OCI-LY1 (cell line): ENCODE measurements at regions not wholly inside any gene's neighbourhood (a gene's known extent, or its start where the extent isn't known, plus 50 kb on each side); places are given as distances from the start of the nearest gene placed in this dataset.
A peak's percentile ranks its signal among the peaks of the same experiment; 100 is the strongest.
"Not testable (repeated sequence)": the region's sequence is repeated elsewhere in the genome, so short reads cannot be mapped to it uniquely, and the experiment has no call there.

Source experiments
- H2AFZ ChIP-seq: fragments of 200-600 bp; sonication (generic), shearing (Covaris generic); 2 replicates; pipeline ENCODE4 v1.6.0; 2014; ENCODE audit warnings: antibody characterized with exemption, mild to moderate bottlenecking, low read length
- H3F3A ChIP-seq: fragments of 200-600 bp; sonication (generic), shearing (Covaris generic); 2 replicates; pipeline ENCODE4 v1.6.0; 2014; ENCODE audit warnings: mild to moderate bottlenecking, antibody characterized with exemption, low read length, moderate library complexity; ENCODE audit not compliant: insufficient read depth
- H3K27ac ChIP-seq: fragments of 200-600 bp; sonication (generic); 2 replicates; pipeline ENCODE4 v1.5.1; 2014; ENCODE audit warnings: low read length, mixed run types, mild to moderate bottlenecking, low read depth; ENCODE audit not compliant: poor library complexity, severe bottlenecking
- H3K27me3 ChIP-seq: fragments of 200-600 bp; sonication (generic); 2 replicates; pipeline ENCODE4 v1.6.0; 2014; ENCODE audit warnings: antibody characterized with exemption, mild to moderate bottlenecking, low read length, moderate library complexity; ENCODE audit not compliant: insufficient read depth
- H3K36me3 ChIP-seq: fragments of 200-600 bp; sonication (generic); 2 replicates; pipeline ENCODE4 v1.6.1; 2014; ENCODE audit warnings: mild to moderate bottlenecking, antibody characterized with exemption, low read length, moderate library complexity, mixed read lengths; ENCODE audit not compliant: insufficient read depth
- H3K4me1 ChIP-seq: fragments of 200-600 bp; sonication (generic); 2 replicates; pipeline ENCODE4 v1.5.1; 2014; ENCODE audit warnings: mild to moderate bottlenecking, low read length, moderate library complexity; ENCODE audit not compliant: insufficient read depth, severe bottlenecking
- H3K4me2 ChIP-seq: fragments of 200-600 bp; sonication (generic), shearing (Covaris generic); 2 replicates; pipeline ENCODE4 v1.6.1; 2014; ENCODE audit warnings: low read length
- H3K4me3 ChIP-seq: fragments of 200-600 bp; sonication (generic); 2 replicates; pipeline ENCODE4 v1.5.1; 2014; ENCODE audit warnings: low read length, low read depth, mild to moderate bottlenecking, mixed read lengths; ENCODE audit not compliant: poor library complexity, severe bottlenecking
- H3K79me2 ChIP-seq: fragments of 200-600 bp; shearing (Covaris generic); 2 replicates; pipeline ENCODE4 v1.6.1; 2016; ENCODE audit warnings: mixed run types, low read length, mixed read lengths; ENCODE audit not compliant: insufficient read depth
- H3K9ac ChIP-seq: fragments of 200-600 bp; sonication (generic), shearing (Covaris generic); 2 replicates; pipeline ENCODE4 v1.6.1; 2014; ENCODE audit warnings: mild to moderate bottlenecking, low read length, mixed read lengths
- H3K9me2 ChIP-seq: fragments of 200-600 bp; sonication (generic), shearing (Covaris generic); 2 replicates; pipeline ENCODE4 v1.6.1; 2014; ENCODE audit warnings: low read depth, mild to moderate bottlenecking, low read length, mixed read lengths
- H3K9me3 ChIP-seq: fragments of 200-600 bp; shearing (Covaris generic); 2 replicates; pipeline ENCODE4 v1.6.1; 2014; ENCODE audit warnings: low read length, mixed read lengths
- H4K20me1 ChIP-seq: fragments of 200-600 bp; sonication (generic), shearing (Covaris generic); 2 replicates; pipeline ENCODE4 v1.6.0; 2016; ENCODE audit warnings: mild to moderate bottlenecking, low read length; ENCODE audit not compliant: insufficient read depth
- CTCF ChIP-seq: fragments of 200-600 bp; sonication (generic), shearing (Covaris generic); IDR thresholded peaks from 2 replicates; pipeline ENCODE4 v1.5.1; 2017; ENCODE audit warnings: mild to moderate bottlenecking, antibody characterized with exemption, low read length, moderate library complexity, mixed read lengths
- EZH2 ChIP-seq: fragments of 200-600 bp; sonication (generic), shearing (Covaris generic); IDR thresholded peaks from 2 replicates; pipeline ENCODE4 v1.8.0; 2017; ENCODE audit warnings: borderline replicate concordance, mixed run types, mild to moderate bottlenecking, antibody characterized with exemption, low read length, moderate library complexity, mixed read lengths

- Histone ChIP-seq H3K9me2 (no peaks in the 10 kb centered on the region), H3K9me3 (no peaks in the 10 kb centered on the region), H3K4me3 (no peak overlapping the region), H4K20me1 (no peaks in the 10 kb centered on the region), H3F3A (no peaks in the 10 kb centered on the region), H3K4me2 (no peak overlapping the region), H3K36me3 (no peaks in the 10 kb centered on the region), H3K27ac (no peak overlapping the region), H3K27me3 (no peaks in the 10 kb centered on the region), H3K9ac (no peak overlapping the region), H3K79me2 (no peaks in the 10 kb centered on the region), H3K4me1 (no peaks in the 10 kb centered on the region), H2AFZ (no peak overlapping the region)
- TF ChIP-seq CTCF: no peak
- TF ChIP-seq EZH2: no peak
Observed at GRCh38 chr6:88426005-88426404, 259.9 kb upstream of the CNR1 start.

- Histone ChIP-seq H2AFZ (no peak overlapping the region), H3K9me3 (no peaks in the 10 kb centered on the region), H3K9me2 (no peaks in the 10 kb centered on the region), H3K36me3 (no peaks in the 10 kb centered on the region), H3K27me3 (no peaks in the 10 kb centered on the region), H4K20me1 (no peaks in the 10 kb centered on the region), H3K27ac (no peak overlapping the region), H3K79me2 (no peaks in the 10 kb centered on the region), H3K9ac (no peak overlapping the region), H3K4me1 (no peaks in the 10 kb centered on the region), H3K4me3 (no peak overlapping the region), H3F3A (no peaks in the 10 kb centered on the region), H3K4me2 (no peak overlapping the region)
- peak; percentile 8; the same call in 1 of the 2 replicates for TF ChIP-seq CTCF
- no peak for TF ChIP-seq EZH2
Observed at GRCh38 chr6:88422831-88423230, 256.7 kb upstream of the CNR1 start.

GRCh38 chr6:88420967-88421488 lies 254.9 kb upstream of the CNR1 start:
- not testable (repeated sequence) for H3K4me2 ChIP-seq, H3K79me2 ChIP-seq, H3K9me2 ChIP-seq, H3K4me3 ChIP-seq, H3F3A ChIP-seq, H3K27ac ChIP-seq, H3K36me3 ChIP-seq, H3K27me3 ChIP-seq, H3K4me1 ChIP-seq, H2AFZ ChIP-seq, H4K20me1 ChIP-seq, H3K9me3 ChIP-seq, H3K9ac ChIP-seq

- not testable (repeated sequence) for H3K27me3 ChIP-seq, H3K9ac ChIP-seq, H3K36me3 ChIP-seq, H3K27ac ChIP-seq, H4K20me1 ChIP-seq, H3K4me3 ChIP-seq, H3K9me2 ChIP-seq, H3F3A ChIP-seq, H2AFZ ChIP-seq, H3K79me2 ChIP-seq, H3K9me3 ChIP-seq, H3K4me1 ChIP-seq, H3K4me2 ChIP-seq
Observed at GRCh38 chr6:88418921-88419810, 253.0 kb upstream of the CNR1 start.

GRCh38 chr6:88417361-88417760 lies 251.2 kb upstream of the CNR1 start:
- H3K27ac ChIP-seq: not testable (repeated sequence)

More at GRCh38 chr6:88417361-88417760, 251.2 kb upstream of the CNR1 start:
- not testable (repeated sequence) for H3K9ac ChIP-seq, H3K36me3 ChIP-seq, H3K27me3 ChIP-seq, H3K4me1 ChIP-seq, H3K9me3 ChIP-seq, H4K20me1 ChIP-seq, H3K79me2 ChIP-seq, H3K4me2 ChIP-seq, H3K4me3 ChIP-seq, H2AFZ ChIP-seq, H3K9me2 ChIP-seq, H3F3A ChIP-seq
